Loucy (cell line): ENCODE measurements at regions not wholly inside any gene's neighbourhood (a gene's known extent, or its start where the extent isn't known, plus 50 kb on each side); places are given as distances from the start of the nearest gene placed in this dataset.

Source experiments
- CTCF ChIP-seq: fragments of 200-600 bp; sonication (generic); conservative IDR thresholded peaks from 2 replicates; pipeline ENCODE4 v1.5.1; 2014; ENCODE audit warnings: mild to moderate bottlenecking, antibody characterized with exemption, low read length
- EZH2phosphoT487 ChIP-seq: fragments of 200-600 bp; IDR thresholded peaks from 2 replicates; pipeline ENCODE4 v1.6.1; 2018; ENCODE audit warnings: antibody characterized with exemption, mild to moderate bottlenecking, moderate library complexity, borderline replicate concordance

- TF ChIP-seq EZH2phosphoT487 (no peak), CTCF (no peak)
Observed at GRCh38 chr2:59076079-59076619, 835.0 kb upstream of the FANCL start.
